DND-41 (cell line): ENCODE measurements at regions not wholly inside any gene's neighbourhood (a gene's known extent, or its start where the extent isn't known, plus 50 kb on each side); places are given as distances from the start of the nearest gene placed in this dataset.

Experiments
- ATAC-seq: fragments of 200-7000 bp; cut with Tn5 transposase; 3 replicates; pipeline ENCODE4 v1.9.1; 2021; ENCODE audit warnings: low read depth; ENCODE audit not compliant: insufficient read depth
- DNase-seq: peaks from one replicate; pipeline ENCODE4 v3.0.0-alpha.2; 2020
- H2AFZ ChIP-seq: 2 replicates; pipeline ENCODE4 v1.6.0; 2012; ENCODE audit warnings: low read depth, low read length
- H3K27ac ChIP-seq: 2 replicates; pipeline ENCODE4 v1.5.1; 2012; ENCODE audit warnings: low read length, inconsistent platforms
- H3K27me3 ChIP-seq: fragments of 200-600 bp; sonication (generic); 2 replicates; pipeline ENCODE4 v1.6.0; 2012; ENCODE audit warnings: low read length, mild to moderate bottlenecking, inconsistent platforms; ENCODE audit not compliant: insufficient read depth, poor library complexity
- H3K36me3 ChIP-seq: 2 replicates; pipeline ENCODE4 v1.5.1; 2012; ENCODE audit warnings: low read length, inconsistent platforms; ENCODE audit not compliant: insufficient read depth
- H3K4me1 ChIP-seq: 2 replicates; pipeline ENCODE4 v1.5.1; 2012; ENCODE audit warnings: mild to moderate bottlenecking, low read length; ENCODE audit not compliant: insufficient read depth
- H3K4me2 ChIP-seq: 2 replicates; pipeline ENCODE4 v1.6.0; 2012; ENCODE audit warnings: mild to moderate bottlenecking, moderate library complexity, low read length, inconsistent platforms; ENCODE audit not compliant: insufficient read depth
- H3K4me3 ChIP-seq, 2 experiments: fragments of 200-600 bp in 1 of 2; shearing (Covaris generic) in 1 of 2; 2 replicates each; pipeline ENCODE4 v1.5.1; 2012 to 2016; ENCODE audit warnings: inconsistent platforms in 2 of 2, low read length in 2 of 2, mild to moderate bottlenecking in 2 of 2, low read depth in 1 of 2, moderate library complexity in 1 of 2
- H3K79me2 ChIP-seq: 2 replicates; pipeline ENCODE4 v1.6.0; 2012; ENCODE audit warnings: low read length, inconsistent platforms; ENCODE audit not compliant: insufficient read depth
- H3K9ac ChIP-seq: 2 replicates; pipeline ENCODE4 v1.6.0; 2012; ENCODE audit warnings: low read depth, mild to moderate bottlenecking, inconsistent platforms, low read length, moderate library complexity
- H3K9me3 ChIP-seq: 2 replicates; pipeline ENCODE4 v1.5.1; 2012; ENCODE audit warnings: low read length, moderate library complexity, mild to moderate bottlenecking, inconsistent platforms; ENCODE audit not compliant: insufficient read depth, severe bottlenecking
- H4K20me1 ChIP-seq: 2 replicates; pipeline ENCODE4 v1.6.0; 2012; ENCODE audit warnings: low read length; ENCODE audit not compliant: insufficient read depth
- CTCF ChIP-seq: IDR thresholded peaks from 2 replicates; pipeline ENCODE4 v1.5.1; 2012; ENCODE audit warnings: borderline replicate concordance, low read length, moderate library complexity, mild to moderate bottlenecking; ENCODE audit not compliant: poor library complexity, severe bottlenecking; ENCODE audit errors: extremely low read depth
- EZH2 ChIP-seq: IDR thresholded peaks from 3 replicates; pipeline ENCODE4 v1.6.1; 2012; ENCODE audit warnings: borderline replicate concordance, low read depth, mild to moderate bottlenecking, moderate library complexity, low read length, inconsistent platforms; ENCODE audit not compliant: severe bottlenecking

GRCh38 chr2:17299891-17300540 lies 218.2 kb downstream of the RAD51AP2 start:
- TF ChIP-seq EZH2 (no peak), CTCF (no peak)
- Histone ChIP-seq H3K79me2 (no peaks in the 10 kb centered on the region), H3K9ac (no peak overlapping the region), H3K9me3 (no peaks in the 10 kb centered on the region), H3K36me3 (no peaks in the 10 kb centered on the region), H3K27me3 (no peaks in the 10 kb centered on the region), H3K4me3 (no peak overlapping the region), H3K4me2 (no peak overlapping the region), H4K20me1 (no peaks in the 10 kb centered on the region), H3K4me1 (no peaks in the 10 kb centered on the region), H3K27ac (no peak overlapping the region), H2AFZ (no peak overlapping the region)
- ATAC-seq = no peak
- no peak for DNase-seq

GRCh38 chr2:17298453-17298852 lies 219.8 kb downstream of the RAD51AP2 start:
- TF ChIP-seq EZH2 (no peak), CTCF (no peak)
- no peak overlapping the region for H2AFZ ChIP-seq
- H3K4me1 ChIP-seq = no peaks in the 10 kb centered on the region
- DNase-seq (no peak), ATAC-seq (no peak)
- no peak overlapping the region for H3K27ac ChIP-seq
- H3K27me3 ChIP-seq = no peaks in the 10 kb centered on the region
- H4K20me1 ChIP-seq = no peaks in the 10 kb centered on the region
- no peaks in the 10 kb centered on the region for H3K36me3 ChIP-seq
- H3K9ac ChIP-seq = no peak overlapping the region
- no peaks in the 10 kb centered on the region for H3K79me2 ChIP-seq
- no peak overlapping the region for H3K4me3 ChIP-seq
- no peaks in the 10 kb centered on the region for H3K9me3 ChIP-seq
- H3K4me2 ChIP-seq = no peak overlapping the region

GRCh38 chr2:17296686-17297085 lies 221.6 kb downstream of the RAD51AP2 start:
- no peak overlapping the region for H3K4me2 ChIP-seq
- H4K20me1 ChIP-seq = no peaks in the 10 kb centered on the region
- DNase-seq (no peak), ATAC-seq (no peak)
- H3K4me3 ChIP-seq = no peak overlapping the region
- H3K27me3 ChIP-seq = no peaks in the 10 kb centered on the region
- H3K9ac ChIP-seq = no peak overlapping the region
- H3K27ac ChIP-seq = no peak overlapping the region
- no peaks in the 10 kb centered on the region for H3K36me3 ChIP-seq
- H3K79me2 ChIP-seq = no peaks in the 10 kb centered on the region
- H3K9me3 ChIP-seq = no peaks in the 10 kb centered on the region
- TF ChIP-seq EZH2 = no peak
- TF ChIP-seq CTCF = no peak
- H3K4me1 ChIP-seq = no peaks in the 10 kb centered on the region
- no peak overlapping the region for H2AFZ ChIP-seq

GRCh38 chr2:17289669-17290068 lies 228.6 kb downstream of the RAD51AP2 start:
- TF ChIP-seq EZH2 (no peak), CTCF (no peak)
- H3K4me2 ChIP-seq = no peak overlapping the region
- no peaks in the 10 kb centered on the region for H3K4me1 ChIP-seq
- H4K20me1 ChIP-seq = no peaks in the 10 kb centered on the region
- H3K27me3 ChIP-seq = no peaks in the 10 kb centered on the region
- H3K79me2 ChIP-seq = no peaks in the 10 kb centered on the region
- no peak overlapping the region for H3K27ac ChIP-seq
- H3K4me3 ChIP-seq = no peak overlapping the region
- ATAC-seq (no peak), DNase-seq (no peak)
- no peak overlapping the region for H3K9ac ChIP-seq
- no peak overlapping the region for H2AFZ ChIP-seq
- no peaks in the 10 kb centered on the region for H3K36me3 ChIP-seq
- no peaks in the 10 kb centered on the region for H3K9me3 ChIP-seq
